GM23338 (cell line): ENCODE measurements at regions not wholly inside any gene's neighbourhood (a gene's known extent, or its start where the extent isn't known, plus 50 kb on each side); places are given as distances from the start of the nearest gene placed in this dataset.

Experiments used
- ATAC-seq: fragments of 200-7000 bp; cut with Tn5 transposase; 3 replicates; pipeline ENCODE4 v1.9.1; 2020
- DNase-seq: peaks from one replicate; pipeline ENCODE4 v3.0.0-alpha.2; 2015; ENCODE audit warnings: low spot score
- H2AFZ ChIP-seq: fragments of 200-600 bp; sonication (generic); 2 replicates; pipeline ENCODE4 v1.8.0; 2016; ENCODE audit warnings: antibody characterized with exemption, mild to moderate bottlenecking, moderate library complexity
- H3F3A ChIP-seq: fragments of 200-600 bp; sonication (generic); replicated peaks from 2 replicates; pipeline ENCODE4 v1.8.0; 2017; ENCODE audit warnings: antibody characterized with exemption, mixed run types, low read depth
- H3K27ac ChIP-seq: fragments of 200-600 bp; sonication (generic); 2 replicates; pipeline ENCODE4 v1.6.1; 2016; ENCODE audit warnings: low read depth
- H3K27me3 ChIP-seq: fragments of 200-600 bp; sonication (generic); 2 replicates; pipeline ENCODE4 v1.8.0; 2016; ENCODE audit warnings: mild to moderate bottlenecking, mixed run types, moderate library complexity; ENCODE audit not compliant: insufficient read depth
- H3K36me3 ChIP-seq: fragments of 200-600 bp; sonication (generic); 2 replicates; pipeline ENCODE4 v1.8.0; 2016; ENCODE audit warnings: mild to moderate bottlenecking; ENCODE audit not compliant: insufficient read depth
- H3K4me1 ChIP-seq: fragments of 200-600 bp; sonication (generic); 2 replicates; pipeline ENCODE4 v1.8.0; 2016; ENCODE audit warnings: mild to moderate bottlenecking, moderate library complexity; ENCODE audit not compliant: insufficient read depth
- H3K4me2 ChIP-seq: fragments of 200-600 bp; sonication (generic); 2 replicates; pipeline ENCODE4 v1.7.1; 2017; ENCODE audit warnings: mixed run types
- H3K4me3 ChIP-seq: fragments of 200-600 bp; sonication (generic); 2 replicates; pipeline ENCODE4 v1.6.1; 2016; ENCODE audit warnings: mixed run types
- H3K79me2 ChIP-seq: fragments of 200-600 bp; sonication (generic); replicated peaks from 2 replicates; pipeline ENCODE4 v1.8.0; 2017; ENCODE audit warnings: mild to moderate bottlenecking; ENCODE audit not compliant: insufficient read depth
- H3K9me2 ChIP-seq: fragments of 200-600 bp; sonication (generic); 2 replicates; pipeline ENCODE4 v1.8.0; 2017; ENCODE audit not compliant: insufficient read depth
- H4K20me1 ChIP-seq: fragments of 200-600 bp; sonication (generic); replicated peaks from 2 replicates; pipeline ENCODE4 v1.8.0; 2017; ENCODE audit warnings: mild to moderate bottlenecking; ENCODE audit not compliant: insufficient read depth
- H3K27ac Mint-ChIP-seq: 2 replicates; pipeline ENCODE4 v1.8.0; 2020; ENCODE audit warnings: inconsistent platforms, mild to moderate bottlenecking, moderate library complexity, mixed read lengths
- H3K27me3 Mint-ChIP-seq: 3 replicates; pipeline ENCODE4 v1.8.0; 2022; ENCODE audit warnings: low read depth, mild to moderate bottlenecking, moderate library complexity, mixed read lengths, inconsistent platforms; ENCODE audit not compliant: insufficient read depth, poor library complexity
- H3K36me3 Mint-ChIP-seq: 3 replicates; pipeline ENCODE4 v1.8.0; 2021; ENCODE audit warnings: low read depth, mild to moderate bottlenecking, inconsistent platforms, moderate library complexity, mixed read lengths
- H3K4me1 Mint-ChIP-seq: 3 replicates; pipeline ENCODE4 v1.8.0; 2020; ENCODE audit warnings: mild to moderate bottlenecking, inconsistent platforms, mixed read lengths
- H3K4me3 Mint-ChIP-seq: 3 replicates; pipeline ENCODE4 v1.8.0; 2021; ENCODE audit warnings: moderate library complexity, mild to moderate bottlenecking, inconsistent platforms, mixed read lengths
- H3K9me3 Mint-ChIP-seq: 3 replicates; pipeline ENCODE4 v1.8.0; 2020; ENCODE audit warnings: moderate library complexity, mild to moderate bottlenecking, inconsistent platforms, mixed read lengths
- CREB1 ChIP-seq: fragments of 250-450 bp; sonication (Bioruptor Pico); IDR thresholded peaks from 2 replicates; pipeline ENCODE4 v1.5.0; 2020; ENCODE audit warnings: low read depth, mild to moderate bottlenecking, moderate library complexity
- ETS1 ChIP-seq: IDR thresholded peaks from 2 replicates; pipeline ENCODE4 v1.6.1; 2016; ENCODE audit warnings: antibody characterized with exemption
- EZH2 ChIP-seq: fragments of 200-600 bp; sonication (generic); IDR thresholded peaks from one replicate; pipeline ENCODE4 v1.8.0; 2017; ENCODE audit warnings: antibody characterized with exemption, mild to moderate bottlenecking, low read depth; ENCODE audit not compliant: unreplicated experiment
- EZH2phosphoT487 ChIP-seq: fragments of 200-600 bp; sonication (generic); IDR thresholded peaks from one replicate; pipeline ENCODE4 v1.8.1; 2018; ENCODE audit warnings: antibody characterized with exemption; ENCODE audit not compliant: unreplicated experiment
- JUNB ChIP-seq: IDR thresholded peaks from one replicate; pipeline ENCODE4 v1.6.1; 2016; ENCODE audit warnings: antibody characterized with exemption; ENCODE audit not compliant: unreplicated experiment
- NANOG ChIP-seq: IDR thresholded peaks from 2 replicates; pipeline ENCODE4 v1.6.1; 2016; ENCODE audit warnings: antibody characterized with exemption, borderline replicate concordance
- POLR2AphosphoS5 ChIP-seq: IDR thresholded peaks from 2 replicates; pipeline ENCODE4 v1.6.1; 2016; ENCODE audit warnings: antibody characterized with exemption, low read depth
- STAT1 ChIP-seq: IDR thresholded peaks from one replicate; pipeline ENCODE4 v1.6.1; 2016; ENCODE audit warnings: antibody characterized with exemption; ENCODE audit not compliant: unreplicated experiment
- ZNF114 ChIP-seq: fragments of 250-450 bp; sonication (Bioruptor Pico); IDR thresholded peaks from 2 replicates; pipeline ENCODE4 v1.5.0; 2020; ENCODE audit warnings: mild to moderate bottlenecking, moderate library complexity
- ZNF331 ChIP-seq: fragments of 250-450 bp; sonication (Bioruptor Pico); IDR thresholded peaks from 2 replicates; pipeline ENCODE4 v1.5.0; 2020; ENCODE audit warnings: low read depth, mild to moderate bottlenecking, moderate library complexity
- ZNF462 ChIP-seq: fragments of 250-450 bp; sonication (Bioruptor Pico); IDR thresholded peaks from 2 replicates; pipeline ENCODE4 v1.5.0; 2020; ENCODE audit warnings: mild to moderate bottlenecking, moderate library complexity
- TF ChIP-seq, protein P1 (sequence below), 2 experiments: fragments of 200-600 bp in 1 of 2; sonication (generic) in 1 of 2; conservative IDR thresholded peaks; 2 replicates each; pipeline versions ENCODE4 v1.5.1 to v1.6.1; 2016 to 2017; ENCODE audit warnings: antibody characterized with exemption in 2 of 2, low read depth in 2 of 2, mild to moderate bottlenecking in 2 of 2, moderate library complexity in 1 of 2
- TF ChIP-seq, protein P2 (sequence below): IDR thresholded peaks from one replicate; pipeline ENCODE4 v1.6.1; 2018; ENCODE audit warnings: antibody characterized with exemption; ENCODE audit not compliant: unreplicated experiment

- H3F3A ChIP-seq, result no peaks in the 10 kb centered on the region
- no peak overlapping the region for H3K4me3 Mint-ChIP-seq
- no peaks in the 10 kb centered on the region for H3K27me3 Mint-ChIP-seq
- peaks cover 4% of the 10 kb centered on the region; the same call in 1 of the 2 replicates for H3K9me2 ChIP-seq
- no peak overlapping the region for H3K4me3 ChIP-seq
- no peak overlapping the region for H3K4me2 ChIP-seq
- H3K27ac Mint-ChIP-seq, result no peak overlapping the region
- H3K36me3 Mint-ChIP-seq, result peaks cover 23% of the 10 kb centered on the region
- H3K27me3 ChIP-seq, result no peaks in the 10 kb centered on the region
- no peaks in the 10 kb centered on the region for H3K79me2 ChIP-seq
- H3K4me1 Mint-ChIP-seq, result no peaks in the 10 kb centered on the region
- ATAC-seq (no peak), DNase-seq (no peak)
- H3K4me1 ChIP-seq, result no peaks in the 10 kb centered on the region
- H3K27ac ChIP-seq, result no peak overlapping the region
- TF ChIP-seq, protein P1, sequence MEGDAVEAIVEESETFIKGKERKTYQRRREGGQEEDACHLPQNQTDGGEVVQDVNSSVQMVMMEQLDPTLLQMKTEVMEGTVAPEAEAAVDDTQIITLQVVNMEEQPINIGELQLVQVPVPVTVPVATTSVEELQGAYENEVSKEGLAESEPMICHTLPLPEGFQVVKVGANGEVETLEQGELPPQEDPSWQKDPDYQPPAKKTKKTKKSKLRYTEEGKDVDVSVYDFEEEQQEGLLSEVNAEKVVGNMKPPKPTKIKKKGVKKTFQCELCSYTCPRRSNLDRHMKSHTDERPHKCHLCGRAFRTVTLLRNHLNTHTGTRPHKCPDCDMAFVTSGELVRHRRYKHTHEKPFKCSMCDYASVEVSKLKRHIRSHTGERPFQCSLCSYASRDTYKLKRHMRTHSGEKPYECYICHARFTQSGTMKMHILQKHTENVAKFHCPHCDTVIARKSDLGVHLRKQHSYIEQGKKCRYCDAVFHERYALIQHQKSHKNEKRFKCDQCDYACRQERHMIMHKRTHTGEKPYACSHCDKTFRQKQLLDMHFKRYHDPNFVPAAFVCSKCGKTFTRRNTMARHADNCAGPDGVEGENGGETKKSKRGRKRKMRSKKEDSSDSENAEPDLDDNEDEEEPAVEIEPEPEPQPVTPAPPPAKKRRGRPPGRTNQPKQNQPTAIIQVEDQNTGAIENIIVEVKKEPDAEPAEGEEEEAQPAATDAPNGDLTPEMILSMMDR (conservative IDR thresholded peaks at IDR 0.05; ENCODE audit: low read depth in 2 of 2), result no peak
- TF ChIP-seq EZH2 (no peak), CREB1 (CRISPR knock-in tag) (no peak), JUNB (no peak), STAT1 (no peak), ZNF331 (CRISPR knock-in tag) (no peak), EZH2phosphoT487 (no peak), ETS1 (no peak), POLR2AphosphoS5 (no peak), ZNF114 (CRISPR knock-in tag) (no peak), NANOG (no peak), ZNF462 (no peak)
- TF ChIP-seq, protein P2, sequence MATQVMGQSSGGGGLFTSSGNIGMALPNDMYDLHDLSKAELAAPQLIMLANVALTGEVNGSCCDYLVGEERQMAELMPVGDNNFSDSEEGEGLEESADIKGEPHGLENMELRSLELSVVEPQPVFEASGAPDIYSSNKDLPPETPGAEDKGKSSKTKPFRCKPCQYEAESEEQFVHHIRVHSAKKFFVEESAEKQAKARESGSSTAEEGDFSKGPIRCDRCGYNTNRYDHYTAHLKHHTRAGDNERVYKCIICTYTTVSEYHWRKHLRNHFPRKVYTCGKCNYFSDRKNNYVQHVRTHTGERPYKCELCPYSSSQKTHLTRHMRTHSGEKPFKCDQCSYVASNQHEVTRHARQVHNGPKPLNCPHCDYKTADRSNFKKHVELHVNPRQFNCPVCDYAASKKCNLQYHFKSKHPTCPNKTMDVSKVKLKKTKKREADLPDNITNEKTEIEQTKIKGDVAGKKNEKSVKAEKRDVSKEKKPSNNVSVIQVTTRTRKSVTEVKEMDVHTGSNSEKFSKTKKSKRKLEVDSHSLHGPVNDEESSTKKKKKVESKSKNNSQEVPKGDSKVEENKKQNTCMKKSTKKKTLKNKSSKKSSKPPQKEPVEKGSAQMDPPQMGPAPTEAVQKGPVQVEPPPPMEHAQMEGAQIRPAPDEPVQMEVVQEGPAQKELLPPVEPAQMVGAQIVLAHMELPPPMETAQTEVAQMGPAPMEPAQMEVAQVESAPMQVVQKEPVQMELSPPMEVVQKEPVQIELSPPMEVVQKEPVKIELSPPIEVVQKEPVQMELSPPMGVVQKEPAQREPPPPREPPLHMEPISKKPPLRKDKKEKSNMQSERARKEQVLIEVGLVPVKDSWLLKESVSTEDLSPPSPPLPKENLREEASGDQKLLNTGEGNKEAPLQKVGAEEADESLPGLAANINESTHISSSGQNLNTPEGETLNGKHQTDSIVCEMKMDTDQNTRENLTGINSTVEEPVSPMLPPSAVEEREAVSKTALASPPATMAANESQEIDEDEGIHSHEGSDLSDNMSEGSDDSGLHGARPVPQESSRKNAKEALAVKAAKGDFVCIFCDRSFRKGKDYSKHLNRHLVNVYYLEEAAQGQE, result no peak
- no peaks in the 10 kb centered on the region for H4K20me1 ChIP-seq
- H3K9me3 Mint-ChIP-seq, result peaks cover 26% of the 10 kb centered on the region
- 0 out of 2 replicates have a peak, but pooled peaks cover 4% of the 10 kb centered on the region for H3K36me3 ChIP-seq
- H2AFZ ChIP-seq, result no peak overlapping the region
Observed at GRCh38 chr1:181948372-181948771, 113.1 kb downstream of the ZNF648 start.
